WERI-Rb-1 (cell line): ENCODE measurements at regions not wholly inside any gene's neighbourhood (a gene's known extent, or its start where the extent isn't known, plus 50 kb on each side); places are given as distances from the start of the nearest gene placed in this dataset.

Source experiments
- DNase-seq: peaks from one replicate; pipeline ENCODE4 v3.0.0-alpha.2; 2020
- H3K27ac ChIP-seq: fragments of 250-450 bp; sonication (Bioruptor Pico); 2 replicates; pipeline ENCODE4 v1.5.1; 2020; ENCODE audit warnings: mild to moderate bottlenecking, moderate library complexity
- H3K27me3 ChIP-seq: fragments of 250-450 bp; sonication (Bioruptor Pico); 2 replicates; pipeline ENCODE4 v1.5.1; 2021; ENCODE audit warnings: mild to moderate bottlenecking, low read depth, moderate library complexity; ENCODE audit not compliant: insufficient read depth, severe bottlenecking
- H3K36me3 ChIP-seq: fragments of 250-450 bp; sonication (Bioruptor Pico); 2 replicates; pipeline ENCODE4 v1.5.1; 2020; ENCODE audit warnings: mild to moderate bottlenecking, moderate library complexity
- H3K4me3 ChIP-seq: 2 replicates; pipeline ENCODE4 v1.5.1; 2011; ENCODE audit warnings: low read depth, mild to moderate bottlenecking, control low read depth, low read length
- H3K9me3 ChIP-seq: fragments of 250-450 bp; sonication (Bioruptor Pico); 2 replicates; pipeline ENCODE4 v1.5.1; 2021; ENCODE audit warnings: mild to moderate bottlenecking, moderate library complexity; ENCODE audit not compliant: severe bottlenecking
- TF ChIP-seq, protein P1 (sequence below): IDR thresholded peaks from 2 replicates; pipeline ENCODE4 v1.5.1; 2011; ENCODE audit warnings: low read depth, mild to moderate bottlenecking, control low read depth, inconsistent platforms, low read length

GRCh38 chr5:35282810-35283209 lies 52.5 kb upstream of the PRLR start:
- H3K27ac ChIP-seq, result no peak overlapping the region
- H3K9me3 ChIP-seq, result peaks cover 4% of the 10 kb centered on the region
- no peak for DNase-seq
- TF ChIP-seq, protein P1, sequence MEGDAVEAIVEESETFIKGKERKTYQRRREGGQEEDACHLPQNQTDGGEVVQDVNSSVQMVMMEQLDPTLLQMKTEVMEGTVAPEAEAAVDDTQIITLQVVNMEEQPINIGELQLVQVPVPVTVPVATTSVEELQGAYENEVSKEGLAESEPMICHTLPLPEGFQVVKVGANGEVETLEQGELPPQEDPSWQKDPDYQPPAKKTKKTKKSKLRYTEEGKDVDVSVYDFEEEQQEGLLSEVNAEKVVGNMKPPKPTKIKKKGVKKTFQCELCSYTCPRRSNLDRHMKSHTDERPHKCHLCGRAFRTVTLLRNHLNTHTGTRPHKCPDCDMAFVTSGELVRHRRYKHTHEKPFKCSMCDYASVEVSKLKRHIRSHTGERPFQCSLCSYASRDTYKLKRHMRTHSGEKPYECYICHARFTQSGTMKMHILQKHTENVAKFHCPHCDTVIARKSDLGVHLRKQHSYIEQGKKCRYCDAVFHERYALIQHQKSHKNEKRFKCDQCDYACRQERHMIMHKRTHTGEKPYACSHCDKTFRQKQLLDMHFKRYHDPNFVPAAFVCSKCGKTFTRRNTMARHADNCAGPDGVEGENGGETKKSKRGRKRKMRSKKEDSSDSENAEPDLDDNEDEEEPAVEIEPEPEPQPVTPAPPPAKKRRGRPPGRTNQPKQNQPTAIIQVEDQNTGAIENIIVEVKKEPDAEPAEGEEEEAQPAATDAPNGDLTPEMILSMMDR, result no peak
- no peaks in the 10 kb centered on the region for H3K36me3 ChIP-seq
- H3K27me3 ChIP-seq, result peaks cover 15% of the 10 kb centered on the region
- H3K4me3 ChIP-seq, result no peak overlapping the region

GRCh38 chr5:35281613-35282012 lies 51.3 kb upstream of the PRLR start:
- TF ChIP-seq, protein P1, result no peak
- no peak for DNase-seq
- Histone ChIP-seq H3K4me3 (no peak overlapping the region), H3K36me3 (no peaks in the 10 kb centered on the region), H3K9me3 (peaks cover 4% of the 10 kb centered on the region), H3K27ac (no peak overlapping the region), H3K27me3 (peaks cover 17% of the 10 kb centered on the region)
